ENCODE measurements at regions not wholly inside any gene's neighbourhood (a gene's known extent, or its start where the extent isn't known, plus 50 kb on each side); places are given as distances from the start of the nearest gene placed in this dataset.

- CTCF ChIA-PET: interaction anchor here (0.7 to 2.5 kb wide), 23 partner anchors 9 to 684 kb away, joined by 3 to 37 read pairs (median 3); partner anchors contain the start of gene RBBP8
- TF ChIP-seq OVOL2 (CRISPR knock-in tag; IDR thresholded peaks at IDR 0.05; ENCODE audit: borderline replicate concordance): no peak
- TF ChIP-seq SP1 (CRISPR knock-in tag; conservative IDR thresholded peaks at IDR 0.05): no peak
- TF ChIP-seq GABPB1 (CRISPR knock-in tag; IDR thresholded peaks at IDR 0.05): no peak
- TF ChIP-seq RELA (CRISPR knock-in tag; IDR thresholded peaks at IDR 0.05; ENCODE audit: borderline replicate concordance): no peak
- H3K4me3 Mint-ChIP-seq: no peak overlapping the region
Measured at GRCh38 chr18:22814329-22814703, 118.8 kb upstream of the RBBP8 start.

DNA sequence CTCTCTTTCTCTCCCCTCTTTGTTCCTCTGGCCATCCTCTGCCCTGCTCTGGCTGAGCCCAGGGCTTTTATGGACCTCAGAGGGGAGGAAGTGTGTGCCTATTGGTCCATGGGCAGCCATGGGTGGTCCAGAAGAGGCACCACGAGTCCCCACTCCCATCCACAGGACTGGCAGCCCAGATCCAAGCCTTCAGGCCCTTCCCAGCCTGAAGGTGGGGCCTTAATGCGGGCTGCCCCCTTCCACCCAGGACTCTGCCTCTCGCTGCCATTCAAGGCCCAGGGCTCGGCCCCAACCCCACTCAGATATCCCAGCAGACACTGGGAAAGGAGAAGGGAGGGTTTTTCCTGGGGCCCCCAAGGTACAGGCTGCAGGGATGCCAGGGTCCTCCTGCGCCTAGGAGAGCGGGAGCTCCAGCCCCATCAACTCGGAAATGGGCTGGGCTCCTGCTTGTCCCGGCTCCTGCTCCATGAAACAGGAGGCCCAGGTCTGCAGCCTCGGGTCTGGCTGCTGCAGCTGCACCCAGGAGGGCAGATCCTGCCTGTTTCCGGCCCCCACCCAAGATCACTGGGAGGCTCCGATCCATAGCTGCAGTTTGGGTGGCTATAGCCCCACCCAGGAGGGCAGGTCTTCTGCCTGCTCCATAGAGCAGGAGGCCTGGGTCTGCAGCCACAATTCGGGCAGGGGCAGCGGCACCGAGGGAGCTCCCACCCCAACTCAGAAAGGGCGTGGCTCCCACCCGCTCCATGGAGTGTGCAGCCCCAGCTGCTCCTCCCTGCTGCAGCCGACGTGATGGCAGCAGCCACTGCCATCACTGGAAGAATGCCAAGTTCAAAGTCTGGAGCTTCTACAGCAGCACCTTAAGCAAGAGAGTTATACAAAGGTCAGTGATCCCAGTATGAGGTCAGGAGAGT is 116.6 kb upstream of the RBBP8 start:
- ATAC-seq: peak; percentile 30; the same call in 1 of the 2 replicates
- ChIA-PET CTCF (interaction anchor here (0.6 to 2.9 kb wide), 4 partner anchors 17 to 166 kb away, joined by 3 to 22 read pairs (median 5); no protein-coding TSS in a partner anchor), POLR2A (no interaction called here)
- Mint-ChIP-seq H3K27ac (no peak overlapping the region), H3K4me3 (no peak overlapping the region), H3K36me3 (no peaks in the 10 kb centered on the region), H3K9me3 (no peaks in the 10 kb centered on the region), H3K27me3 (ENCODE audit: low read depth) (no peaks in the 10 kb centered on the region), H3K4me1 (peaks cover 13% of the 10 kb centered on the region)
- TF ChIP-seq, protein P1, sequence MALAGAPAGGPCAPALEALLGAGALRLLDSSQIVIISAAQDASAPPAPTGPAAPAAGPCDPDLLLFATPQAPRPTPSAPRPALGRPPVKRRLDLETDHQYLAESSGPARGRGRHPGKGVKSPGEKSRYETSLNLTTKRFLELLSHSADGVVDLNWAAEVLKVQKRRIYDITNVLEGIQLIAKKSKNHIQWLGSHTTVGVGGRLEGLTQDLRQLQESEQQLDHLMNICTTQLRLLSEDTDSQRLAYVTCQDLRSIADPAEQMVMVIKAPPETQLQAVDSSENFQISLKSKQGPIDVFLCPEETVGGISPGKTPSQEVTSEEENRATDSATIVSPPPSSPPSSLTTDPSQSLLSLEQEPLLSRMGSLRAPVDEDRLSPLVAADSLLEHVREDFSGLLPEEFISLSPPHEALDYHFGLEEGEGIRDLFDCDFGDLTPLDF (CRISPR knock-in tag; IDR thresholded peaks at IDR 0.05): no peak
- TF ChIP-seq ARID4B (CRISPR knock-in tag; IDR thresholded peaks at IDR 0.05; ENCODE audit: borderline replicate concordance): no peak
- TF ChIP-seq ETV6 (CRISPR knock-in tag; IDR thresholded peaks at IDR 0.05): no peak
- TF ChIP-seq ZNF281 (CRISPR knock-in tag; IDR thresholded peaks at IDR 0.05): no peak
- no peak for TF ChIP-seq CREB1 (CRISPR knock-in tag; IDR thresholded peaks at IDR 0.05)
- no peak for TF ChIP-seq ZNF512 (CRISPR knock-in tag; IDR thresholded peaks at IDR 0.05; ENCODE audit: borderline replicate concordance)
- no peak for TF ChIP-seq FOXP1 (CRISPR knock-in tag; IDR thresholded peaks at IDR 0.05; ENCODE audit: borderline replicate concordance)
- TF ChIP-seq ZNF396 (CRISPR knock-in tag; IDR thresholded peaks at IDR 0.05; ENCODE audit: borderline replicate concordance): no peak
- no peak for TF ChIP-seq ZMAT4 (CRISPR knock-in tag; IDR thresholded peaks at IDR 0.05)
- TF ChIP-seq NR2C2 (CRISPR knock-in tag; IDR thresholded peaks at IDR 0.05): no peak
- no peak for DNase-seq (ENCODE audit: low spot score)

More at GRCh38 chr18:22814329-22814703, 118.8 kb upstream of the RBBP8 start:
- POLR2A ChIA-PET: no interaction called here
- peaks cover 13% of the 10 kb centered on the region for H3K4me1 Mint-ChIP-seq
- no peak overlapping the region for H3K27ac Mint-ChIP-seq
- no peaks in the 10 kb centered on the region for H3K36me3 Mint-ChIP-seq
- H3K9me3 Mint-ChIP-seq: no peaks in the 10 kb centered on the region
- no peaks in the 10 kb centered on the region for H3K27me3 Mint-ChIP-seq (ENCODE audit: low read depth)
- DNase-seq (ENCODE audit: low spot score) (no peak), ATAC-seq (no peak)

Measured in WTC11 (cell line).